ENCODE measurements at regions not wholly inside any gene's neighbourhood (a gene's known extent, or its start where the extent isn't known, plus 50 kb on each side); places are given as distances from the start of the nearest gene placed in this dataset.

DNA sequence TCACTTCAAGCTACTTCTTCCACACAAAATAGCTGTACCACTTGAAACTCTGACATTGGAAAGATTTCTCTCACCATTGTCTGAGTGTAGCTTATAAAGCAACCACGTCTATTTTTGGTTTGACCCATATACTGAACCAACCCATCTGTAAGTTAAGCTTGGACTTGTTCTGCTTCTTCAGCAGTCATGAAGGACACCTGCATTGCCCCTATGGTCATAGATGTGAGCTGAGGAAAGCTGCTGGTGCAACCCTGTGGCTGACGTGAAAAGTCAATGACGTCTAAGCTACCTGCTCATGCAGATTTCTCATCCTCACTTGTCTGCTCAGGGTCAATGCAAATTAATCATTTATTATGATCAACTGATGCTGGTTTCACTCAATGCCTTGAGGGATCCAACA lies 417.4 kb downstream of the CETN3 start:
- no peak overlapping the region for H3K4me3 ChIP-seq
- no peaks in the 10 kb centered on the region for H3K36me3 ChIP-seq
- no peaks in the 10 kb centered on the region for H3K27me3 ChIP-seq
- WGBS, 2 donors: 90 to 94% methylated on average over 3 of the region's 3 CpGs
- H3K4me1 ChIP-seq: peaks cover 0 to 23% (median 14%) of the 10 kb centered on the region in 4 donors
- intact Hi-C loops (cut with DNase I): no loop called here
- H3K27ac ChIP-seq: no peak overlapping the region
- no peak for DNase-seq
- no peak for TF ChIP-seq EP300 (IDR thresholded peaks at IDR 0.05)
- TF ChIP-seq, protein P1, sequence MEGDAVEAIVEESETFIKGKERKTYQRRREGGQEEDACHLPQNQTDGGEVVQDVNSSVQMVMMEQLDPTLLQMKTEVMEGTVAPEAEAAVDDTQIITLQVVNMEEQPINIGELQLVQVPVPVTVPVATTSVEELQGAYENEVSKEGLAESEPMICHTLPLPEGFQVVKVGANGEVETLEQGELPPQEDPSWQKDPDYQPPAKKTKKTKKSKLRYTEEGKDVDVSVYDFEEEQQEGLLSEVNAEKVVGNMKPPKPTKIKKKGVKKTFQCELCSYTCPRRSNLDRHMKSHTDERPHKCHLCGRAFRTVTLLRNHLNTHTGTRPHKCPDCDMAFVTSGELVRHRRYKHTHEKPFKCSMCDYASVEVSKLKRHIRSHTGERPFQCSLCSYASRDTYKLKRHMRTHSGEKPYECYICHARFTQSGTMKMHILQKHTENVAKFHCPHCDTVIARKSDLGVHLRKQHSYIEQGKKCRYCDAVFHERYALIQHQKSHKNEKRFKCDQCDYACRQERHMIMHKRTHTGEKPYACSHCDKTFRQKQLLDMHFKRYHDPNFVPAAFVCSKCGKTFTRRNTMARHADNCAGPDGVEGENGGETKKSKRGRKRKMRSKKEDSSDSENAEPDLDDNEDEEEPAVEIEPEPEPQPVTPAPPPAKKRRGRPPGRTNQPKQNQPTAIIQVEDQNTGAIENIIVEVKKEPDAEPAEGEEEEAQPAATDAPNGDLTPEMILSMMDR (IDR thresholded peaks at IDR 0.05): no peak
- no peak for TF ChIP-seq POLR2AphosphoS5 (IDR thresholded peaks at IDR 0.05)
- TF ChIP-seq POLR2A (IDR thresholded peaks at IDR 0.05): no peak
- H3K9me3 ChIP-seq: peaks cover 0 to 1% (median 0%) of the 10 kb centered on the region in 4 donors

DNA sequence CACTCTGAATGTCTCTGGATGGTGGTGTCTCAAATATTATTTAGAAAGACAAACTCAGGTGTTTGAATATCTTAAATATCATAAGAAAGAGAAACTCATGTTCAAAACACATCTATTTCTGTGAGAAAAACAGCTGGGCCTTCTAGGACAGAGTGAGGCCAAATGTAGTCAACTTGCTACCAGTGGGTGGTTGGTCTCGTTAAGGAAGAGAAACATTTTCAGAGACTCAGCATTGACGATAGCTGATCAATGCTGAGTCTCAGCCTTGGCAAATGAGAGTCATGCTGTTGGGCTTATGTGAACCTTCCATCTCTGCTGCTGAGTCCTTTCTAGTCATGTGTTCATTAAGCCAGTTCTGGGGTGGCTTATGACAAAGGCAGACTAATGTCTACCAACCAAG lies 418.0 kb downstream of the CETN3 start:
- TF ChIP-seq POLR2A (IDR thresholded peaks at IDR 0.05) (no peak), EP300 (IDR thresholded peaks at IDR 0.05) (no peak), POLR2AphosphoS5 (IDR thresholded peaks at IDR 0.05) (no peak)
- TF ChIP-seq, protein P1 (IDR thresholded peaks at IDR 0.05): no peak
- intact Hi-C loops (cut with DNase I): no loop called here
- WGBS, 2 donors: 93 to 98% methylated on average over 2 of the region's 2 CpGs

DNA sequence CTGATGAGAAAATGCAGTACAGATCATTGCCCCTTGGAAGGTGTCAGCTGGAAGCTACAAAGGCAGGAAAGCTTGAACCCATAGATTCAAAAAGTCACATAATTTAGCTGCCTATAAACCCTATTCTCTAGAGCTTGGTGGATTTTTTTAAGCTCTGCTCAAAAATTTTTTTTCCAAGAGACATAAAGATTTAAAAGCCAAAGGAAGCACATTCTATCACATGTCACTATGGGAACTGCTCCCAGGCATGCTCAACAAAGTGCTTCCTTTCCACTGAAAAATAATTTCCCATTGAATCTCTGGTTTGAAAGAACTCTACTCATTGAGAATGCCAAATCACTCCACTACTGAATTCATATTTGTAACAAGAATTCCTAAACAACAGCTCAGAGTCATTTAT lies 419.8 kb downstream of the CETN3 start:
- Histone ChIP-seq H3K36me3 (no peaks in the 10 kb centered on the region), H3K4me1 (peaks cover 0 to 23% (median 14%) of the 10 kb centered on the region in 4 donors), H3K27me3 (no peaks in the 10 kb centered on the region), H3K4me3 (no peak overlapping the region), H3K27ac (peak overlapping the region in 1 of 4 donors; percentile 39), H3K9me3 (peaks cover 0 to 1% (median 0%) of the 10 kb centered on the region in 4 donors)
- TF ChIP-seq POLR2A (IDR thresholded peaks at IDR 0.05) (no peak), EP300 (IDR thresholded peaks at IDR 0.05) (no peak), POLR2AphosphoS5 (IDR thresholded peaks at IDR 0.05) (no peak)
- TF ChIP-seq, protein P1 (IDR thresholded peaks at IDR 0.05): no peak
- DNase-seq: no peak
- intact Hi-C loops (cut with DNase I): no loop called here

More for the DNA sequence above, 418.0 kb downstream of the CETN3 start:
- H3K4me3 ChIP-seq: no peak overlapping the region
- DNase-seq: no peak
- H3K4me1 ChIP-seq: peaks cover 0 to 23% (median 14%) of the 10 kb centered on the region in 4 donors
- no peaks in the 10 kb centered on the region for H3K36me3 ChIP-seq
- H3K27ac ChIP-seq: no peak overlapping the region
- H3K9me3 ChIP-seq: peaks cover 0 to 1% (median 0%) of the 10 kb centered on the region in 4 donors
- no peaks in the 10 kb centered on the region for H3K27me3 ChIP-seq

DNA sequence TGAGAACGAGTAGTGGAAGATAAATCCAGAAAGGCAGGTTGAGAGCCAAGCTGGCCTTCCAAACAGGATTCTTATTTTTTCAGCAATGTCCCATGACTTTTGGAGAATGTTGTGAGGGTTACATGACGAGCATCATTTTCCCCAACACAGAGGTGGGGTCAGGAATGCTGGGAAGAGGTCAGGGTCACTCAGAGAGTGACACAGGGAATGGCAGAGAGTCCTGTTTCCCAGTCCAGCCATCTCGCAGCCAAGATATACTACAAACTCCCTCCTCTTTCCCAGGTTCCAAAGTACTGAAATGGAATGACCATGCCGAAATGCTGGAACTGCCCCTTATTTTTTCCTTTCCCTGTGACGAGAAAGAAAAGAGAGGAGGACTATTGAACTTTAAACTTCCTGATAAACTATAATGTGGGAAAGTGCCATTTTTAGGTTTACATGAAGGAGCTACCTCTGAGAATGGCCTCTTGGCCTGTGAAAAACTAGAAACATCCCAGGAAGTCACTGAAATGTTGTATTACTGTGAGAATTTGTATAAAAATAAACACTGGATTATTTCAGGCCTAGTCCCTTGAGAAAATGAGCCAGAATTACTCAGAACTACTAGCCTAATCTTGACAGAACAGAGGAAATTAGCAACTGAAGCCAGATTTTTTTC lies 420.4 kb downstream of the CETN3 start:
- Histone ChIP-seq H3K27ac (peak overlapping the region; percentile 3 to 39 (median 18)), H3K4me1 (peaks cover 0 to 23% (median 14%) of the 10 kb centered on the region in 4 donors), H3K4me3 (no peak overlapping the region), H3K36me3 (no peaks in the 10 kb centered on the region), H3K27me3 (no peaks in the 10 kb centered on the region), H3K9me3 (no peaks in the 10 kb centered on the region)
- TF ChIP-seq, protein P1 (IDR thresholded peaks at IDR 0.05): no peak
- TF ChIP-seq POLR2A (IDR thresholded peaks at IDR 0.05) (no peak), POLR2AphosphoS5 (IDR thresholded peaks at IDR 0.05) (no peak), EP300 (IDR thresholded peaks at IDR 0.05) (no peak)
- WGBS, 2 donors: 68 to 81% methylated on average over 5 of the region's 5 CpGs
- DNase-seq: no peak
- intact Hi-C loops (cut with DNase I): no loop called here
